ENCODE measurements at regions not wholly inside any gene's neighbourhood (a gene's known extent, or its start where the extent isn't known, plus 50 kb on each side); places are given as distances from the start of the nearest gene placed in this dataset.

GRCh38 chr7:42479452-42479815 lies 242.4 kb upstream of the GLI3 start:
- DNase-seq (no peak), ATAC-seq (no peak)
- peak overlapping the region in 3 of 4 donors; percentile 26 to 58 (median 51) for H3K27ac ChIP-seq
- H3K36me3 ChIP-seq, result no peaks in the 10 kb centered on the region
- in situ Hi-C loops (cut with MboI; ENCODE audit: low sequenced_read_pairs in 4 of 4) (no loop called here), intact Hi-C loops (cut with DNase I; ENCODE audit: low total_unique reads) (no loop called here)
- no peak for TF ChIP-seq CTCF (IDR thresholded peaks at IDR 0.05 in 4 of 5, conservative IDR thresholded peaks at IDR 0.05 in 1 of 5)
- TF ChIP-seq POLR2A (IDR thresholded peaks at IDR 0.05), result no peak
- H3K9me3 ChIP-seq, result no peaks in the 10 kb centered on the region
- H3K4me3 ChIP-seq, result no peak overlapping the region
- H3K4me1 ChIP-seq, result no peaks in the 10 kb centered on the region
- no peaks in the 10 kb centered on the region for H3K27me3 ChIP-seq

GRCh38 chr7:42478717-42479116 lies 241.7 kb upstream of the GLI3 start:
- Histone ChIP-seq H3K9me3 (no peaks in the 10 kb centered on the region), H3K36me3 (no peaks in the 10 kb centered on the region), H3K27ac (peak overlapping the region in 2 of 4 donors; percentile 51 to 58), H3K27me3 (no peaks in the 10 kb centered on the region), H3K4me3 (no peak overlapping the region), H3K4me1 (no peaks in the 10 kb centered on the region)
- ATAC-seq (no peak), DNase-seq (no peak)
- intact Hi-C loops (cut with DNase I; ENCODE audit: low total_unique reads), result no loop called here
- in situ Hi-C loops (cut with MboI; ENCODE audit: low sequenced_read_pairs in 4 of 4), result no loop called here
- TF ChIP-seq CTCF (IDR thresholded peaks at IDR 0.05 in 4 of 5, conservative IDR thresholded peaks at IDR 0.05 in 1 of 5) (no peak), POLR2A (IDR thresholded peaks at IDR 0.05) (no peak)

- no peak overlapping the region for H3K27ac ChIP-seq
- H3K27me3 ChIP-seq, result no peaks in the 10 kb centered on the region
- in situ Hi-C loops (cut with MboI; ENCODE audit: low sequenced_read_pairs in 4 of 4) (no loop called here), intact Hi-C loops (cut with DNase I; ENCODE audit: low total_unique reads) (no loop called here)
- no peak overlapping the region for H3K4me3 ChIP-seq
- DNase-seq, result no peak
- H3K4me1 ChIP-seq, result no peaks in the 10 kb centered on the region
- H3K9me3 ChIP-seq, result no peaks in the 10 kb centered on the region
- no peak for ATAC-seq
- TF ChIP-seq POLR2A (IDR thresholded peaks at IDR 0.05) (no peak), CTCF (IDR thresholded peaks at IDR 0.05 in 4 of 5, conservative IDR thresholded peaks at IDR 0.05 in 1 of 5) (no peak)
- H3K36me3 ChIP-seq, result no peaks in the 10 kb centered on the region
These were observed 239.2 kb upstream of the GLI3 start for GRCh38 chr7:42476255-42476654.

- no peak for TF ChIP-seq POLR2A (IDR thresholded peaks at IDR 0.05)
- no peak for TF ChIP-seq CTCF (IDR thresholded peaks at IDR 0.05 in 4 of 5, conservative IDR thresholded peaks at IDR 0.05 in 1 of 5)
- no peaks in the 10 kb centered on the region for H3K27me3 ChIP-seq
- DNase-seq (no peak), ATAC-seq (no peak)
- H3K4me3 ChIP-seq, result no peak overlapping the region
- in situ Hi-C loops (cut with MboI; ENCODE audit: low sequenced_read_pairs in 4 of 4) (no loop called here), intact Hi-C loops (cut with DNase I; ENCODE audit: low total_unique reads) (no loop called here)
- H3K4me1 ChIP-seq, result no peaks in the 10 kb centered on the region
- H3K36me3 ChIP-seq, result no peaks in the 10 kb centered on the region
- no peak overlapping the region for H3K27ac ChIP-seq
- H3K9me3 ChIP-seq, result no peaks in the 10 kb centered on the region
These were observed 238.1 kb upstream of the GLI3 start for GRCh38 chr7:42475082-42475481.

DNA sequence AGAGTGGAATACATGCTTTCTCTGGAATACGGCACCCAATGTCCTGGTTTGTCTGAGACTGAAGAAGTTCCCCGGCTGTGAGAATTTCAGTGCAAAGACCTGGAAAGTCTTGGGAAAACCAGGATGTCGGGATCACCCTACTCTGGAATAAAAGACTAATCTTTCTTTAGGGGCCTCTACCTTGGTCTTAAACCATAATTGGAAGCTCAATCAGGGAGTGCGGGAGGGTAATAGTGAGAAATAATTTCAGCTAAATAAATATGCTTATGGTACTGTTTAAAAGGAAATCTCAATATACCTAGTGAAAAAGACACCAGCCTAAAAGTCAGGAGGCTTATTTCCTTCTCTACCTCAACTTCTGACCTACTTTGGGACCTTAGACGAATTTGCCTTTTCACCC lies 236.1 kb upstream of the GLI3 start:
- no peaks in the 10 kb centered on the region for H3K9me3 ChIP-seq
- TF ChIP-seq CTCF (IDR thresholded peaks at IDR 0.05 in 4 of 5, conservative IDR thresholded peaks at IDR 0.05 in 1 of 5), result no peak
- TF ChIP-seq POLR2A (IDR thresholded peaks at IDR 0.05), result no peak
- ATAC-seq, result no peak
- H3K27ac ChIP-seq, result no peak overlapping the region
- in situ Hi-C loops (cut with MboI; ENCODE audit: low sequenced_read_pairs in 4 of 4) (no loop called here), intact Hi-C loops (cut with DNase I; ENCODE audit: low total_unique reads) (no loop called here)
- H3K27me3 ChIP-seq, result no peaks in the 10 kb centered on the region
- no peaks in the 10 kb centered on the region for H3K36me3 ChIP-seq
- H3K4me1 ChIP-seq, result no peaks in the 10 kb centered on the region
- DNase-seq, result no peak
- no peak overlapping the region for H3K4me3 ChIP-seq

All from gastrocnemius medialis (tissue), 4 donors.